ENCODE measurements at regions not wholly inside any gene's neighbourhood (a gene's known extent, or its start where the extent isn't known, plus 50 kb on each side); places are given as distances from the start of the nearest gene placed in this dataset.
"Not testable (repeated sequence)": the region's sequence is repeated elsewhere in the genome, so short reads cannot be mapped to it uniquely, and the experiment has no call there.

GRCh38 chr22:47400701-47401591 lies 638.5 kb downstream of the TBC1D22A start:
- intact Hi-C loops (cut with micrococcal nuclease): no loop called here
- Histone ChIP-seq H3K9ac (ENCODE audit: low read length) (no peak overlapping the region), H3K4me2 (ENCODE audit: low read length) (no peak overlapping the region), H3K27ac (ENCODE audit: low read depth, low read length) (no peak overlapping the region), H3K9me2 (ENCODE audit: insufficient read depth) (no peaks in the 10 kb centered on the region), H3K9me3 (ENCODE audit: control insufficient read depth in 1 of 2, insufficient read depth in 1 of 2, low read depth in 1 of 2, low read length in 2 of 2) (no peaks in the 10 kb centered on the region), H3K4me1 (ENCODE audit: control insufficient read depth in 1 of 2, insufficient read depth in 2 of 2, low read length in 2 of 2) (no peaks in the 10 kb centered on the region), H2AFZ (ENCODE audit: low read depth, low read length, poor library complexity, severe bottlenecking) (no peak overlapping the region), H3K79me2 (ENCODE audit: insufficient read depth, low read length) (no peaks in the 10 kb centered on the region), H3K27me3 (ENCODE audit: insufficient read depth, low read length) (no peaks in the 10 kb centered on the region), H3K4me3 (replicated peaks in 1 of 2; ENCODE audit: low read depth in 1 of 2, low read length in 2 of 2) (no peak overlapping the region), H4K20me1 (ENCODE audit: insufficient read depth) (no peaks in the 10 kb centered on the region), H3K36me3 (ENCODE audit: control insufficient read depth in 1 of 2, insufficient read depth in 2 of 2, low read length in 2 of 2) (no peaks in the 10 kb centered on the region)
- ATAC-seq: no peak
- BruUV-seq (replicated peaks): no TSS peak
- TF ChIP-seq EGR1 (IDR thresholded peaks at IDR 0.05; ENCODE audit: low read depth): no peak
- TF ChIP-seq SP1 (IDR thresholded peaks at IDR 0.05; ENCODE audit: low read depth): no peak
- no peak for TF ChIP-seq FOSL1 (IDR thresholded peaks at IDR 0.05; ENCODE audit: low read depth)
- TF ChIP-seq ZBTB33 (IDR thresholded peaks at IDR 0.05; ENCODE audit: extremely low read depth, insufficient replicate concordance, low read length): no peak
- TF ChIP-seq CTCF (IDR thresholded peaks at IDR 0.05 in 2 of 3, conservative IDR thresholded peaks at IDR 0.05 in 1 of 3; ENCODE audit: borderline replicate concordance in 1 of 3, insufficient read depth in 1 of 3, low read depth in 2 of 3, low read length in 2 of 3): no peak
- ChIA-PET CTCF (no interaction called here), POLR2A (no interaction called here), RAD21 (ENCODE audit: low non-redundant PET in 1 of 2, low total read pairs in 2 of 2, uncharacterized antibody in 2 of 2, unreplicated experiment in 2 of 2) (no interaction called here)
- no peak for DNase-seq (ENCODE audit: low read depth, low spot score)

- H3K36me3 ChIP-seq (ENCODE audit: control insufficient read depth in 1 of 2, insufficient read depth in 2 of 2, low read length in 2 of 2); H3K4me2 ChIP-seq (ENCODE audit: low read length); ATAC-seq; H3K4me3 ChIP-seq (replicated peaks in 1 of 2; ENCODE audit: low read depth in 1 of 2, low read length in 2 of 2); intact Hi-C loops (cut with micrococcal nuclease); H3K9me2 ChIP-seq (ENCODE audit: insufficient read depth); BruUV-seq (replicated peaks); H3K9me3 ChIP-seq (ENCODE audit: control insufficient read depth in 1 of 2, insufficient read depth in 1 of 2, low read depth in 1 of 2, low read length in 2 of 2); H4K20me1 ChIP-seq (ENCODE audit: insufficient read depth); H2AFZ ChIP-seq (ENCODE audit: low read depth, low read length, poor library complexity, severe bottlenecking); CTCF ChIA-PET; POLR2A ChIA-PET; H3K27ac ChIP-seq (ENCODE audit: low read depth, low read length); RAD21 ChIA-PET (ENCODE audit: low non-redundant PET in 1 of 2, low total read pairs in 2 of 2, uncharacterized antibody in 2 of 2, unreplicated experiment in 2 of 2); DNase-seq (ENCODE audit: low read depth, low spot score); H3K9ac ChIP-seq (ENCODE audit: low read length); H3K27me3 ChIP-seq (ENCODE audit: insufficient read depth, low read length); H3K79me2 ChIP-seq (ENCODE audit: insufficient read depth, low read length); H3K4me1 ChIP-seq (ENCODE audit: control insufficient read depth in 1 of 2, insufficient read depth in 2 of 2, low read length in 2 of 2): not testable (repeated sequence)
Observed at GRCh38 chr22:47400131-47400530, 637.7 kb downstream of the TBC1D22A start.
